ENCODE measurements at regions not wholly inside any gene's neighbourhood (a gene's known extent, or its start where the extent isn't known, plus 50 kb on each side); places are given as distances from the start of the nearest gene placed in this dataset.

GRCh38 chr17:15101175-15101574, 164.0 kb downstream of the PMP22 start:
- no peak for TF ChIP-seq EZH2 (IDR thresholded peaks at IDR 0.05; ENCODE audit: borderline replicate concordance)
- TF ChIP-seq CTCF (IDR thresholded peaks at IDR 0.05; ENCODE audit: poor library complexity), result no peak
- no peak for TF ChIP-seq EZH2phosphoT487 (IDR thresholded peaks at IDR 0.05; ENCODE audit: low read depth, severe bottlenecking, unreplicated experiment)

Measured in hepatocyte (in vitro differentiated cells).